GM12875 (cell line): ENCODE measurements at regions not wholly inside any gene's neighbourhood (a gene's known extent, or its start where the extent isn't known, plus 50 kb on each side); places are given as distances from the start of the nearest gene placed in this dataset.

ENCODE experiments used
- H3K4me3 ChIP-seq: one replicate; pipeline ENCODE4 v1.5.1; 2011; ENCODE audit warnings: low read depth, low read length, control low read depth
- CTCF ChIP-seq: IDR thresholded peaks from 2 replicates; pipeline ENCODE4 v1.5.1; 2011; ENCODE audit warnings: low read depth, mild to moderate bottlenecking, control low read depth, inconsistent platforms, low read length, moderate library complexity, borderline replicate concordance; ENCODE audit not compliant: insufficient read depth

- no peak overlapping the region for H3K4me3 ChIP-seq
- no peak for TF ChIP-seq CTCF
Observed at GRCh38 chr9:105967248-105967647, 272.9 kb downstream of the TMEM38B start.

GRCh38 chr9:105967797-105968196 lies 273.5 kb downstream of the TMEM38B start:
- TF ChIP-seq CTCF, result no peak
- H3K4me3 ChIP-seq, result no peak overlapping the region

DNA sequence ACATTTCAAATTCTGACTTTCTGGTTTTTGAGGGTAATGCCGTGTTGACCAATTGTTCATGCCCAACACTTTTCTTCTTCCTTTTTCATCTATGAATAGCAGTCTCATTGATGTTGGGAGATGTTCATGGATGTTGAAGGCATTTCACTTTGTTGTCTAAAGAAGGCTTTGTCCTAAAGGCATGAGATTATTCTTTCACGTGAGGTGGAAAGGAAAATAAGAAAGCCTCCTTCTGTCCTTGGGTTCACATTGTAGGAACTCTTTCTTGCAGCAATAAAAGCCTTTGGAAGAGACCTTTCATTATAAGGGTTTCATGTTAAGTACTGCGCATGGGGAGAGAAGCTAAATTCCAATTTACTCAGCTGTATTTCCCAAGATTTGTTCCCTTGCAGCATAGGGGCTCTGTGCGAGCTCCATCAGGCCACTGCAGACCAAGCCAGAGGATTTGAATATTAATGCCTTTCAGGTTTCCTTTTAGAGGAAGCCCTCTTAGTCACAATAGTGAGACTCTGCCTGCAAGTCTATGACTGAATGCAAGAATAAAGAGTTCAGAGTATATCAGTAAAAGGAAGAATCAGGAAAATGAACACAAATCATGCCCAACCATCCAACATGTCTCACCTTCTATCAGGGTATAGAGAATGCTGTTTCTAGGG lies 274.6 kb downstream of the TMEM38B start:
- no peak for TF ChIP-seq CTCF
- no peak overlapping the region for H3K4me3 ChIP-seq

DNA sequence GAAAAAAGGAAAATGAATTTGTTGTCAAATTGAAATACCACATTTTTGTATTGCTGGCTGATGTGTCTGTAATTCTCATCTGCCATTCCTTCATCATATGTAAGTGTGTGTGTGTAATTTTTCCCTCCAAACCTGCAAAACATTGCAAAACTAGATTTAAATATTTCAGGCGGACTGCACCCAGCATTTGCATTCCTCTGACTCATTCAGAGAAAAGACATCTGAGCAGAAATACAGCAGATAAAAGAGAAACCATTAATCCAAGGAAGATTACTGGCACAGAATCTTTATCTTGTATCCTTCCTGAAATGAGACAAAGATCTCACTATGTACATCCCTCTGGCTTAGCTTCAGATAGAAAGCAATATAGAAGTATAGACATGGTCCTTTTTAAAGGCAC lies 275.3 kb downstream of the TMEM38B start:
- H3K4me3 ChIP-seq, result no peak overlapping the region
- TF ChIP-seq CTCF, result no peak

- no peak overlapping the region for H3K4me3 ChIP-seq
Observed at GRCh38 chr9:105971986-105972385, 277.6 kb downstream of the TMEM38B start.

GRCh38 chr9:105972466-105973204 lies 278.3 kb downstream of the TMEM38B start:
- no peak for TF ChIP-seq CTCF
- H3K4me3 ChIP-seq, result no peak overlapping the region

More at GRCh38 chr9:105971986-105972385, 277.6 kb downstream of the TMEM38B start:
- TF ChIP-seq CTCF, result no peak

DNA sequence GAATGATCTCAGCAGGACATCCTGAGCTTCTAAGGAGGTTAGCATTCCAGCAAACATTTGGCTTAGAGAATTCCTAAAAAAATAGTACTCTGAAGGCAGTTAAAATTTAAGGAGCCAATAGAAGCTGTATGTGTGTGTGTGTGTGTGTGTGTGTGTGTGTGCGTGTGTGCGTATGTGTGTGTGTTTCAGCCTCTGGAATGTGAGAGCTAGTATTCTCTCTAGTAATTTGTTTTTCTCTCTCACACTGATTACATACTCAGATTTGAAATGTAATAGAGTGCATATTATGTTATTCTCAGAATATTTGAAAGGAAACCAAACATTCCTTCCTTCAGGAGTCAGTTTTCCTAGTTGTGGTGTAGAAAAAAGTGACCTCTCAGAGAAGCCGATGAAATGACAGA lies 279.6 kb downstream of the TMEM38B start:
- no peak overlapping the region for H3K4me3 ChIP-seq
- TF ChIP-seq CTCF, result no peak
